ENCODE measurements at regions not wholly inside any gene's neighbourhood (a gene's known extent, or its start where the extent isn't known, plus 50 kb on each side); places are given as distances from the start of the nearest gene placed in this dataset.
A peak's percentile ranks its signal among the peaks of the same experiment; 100 is the strongest.

DNA sequence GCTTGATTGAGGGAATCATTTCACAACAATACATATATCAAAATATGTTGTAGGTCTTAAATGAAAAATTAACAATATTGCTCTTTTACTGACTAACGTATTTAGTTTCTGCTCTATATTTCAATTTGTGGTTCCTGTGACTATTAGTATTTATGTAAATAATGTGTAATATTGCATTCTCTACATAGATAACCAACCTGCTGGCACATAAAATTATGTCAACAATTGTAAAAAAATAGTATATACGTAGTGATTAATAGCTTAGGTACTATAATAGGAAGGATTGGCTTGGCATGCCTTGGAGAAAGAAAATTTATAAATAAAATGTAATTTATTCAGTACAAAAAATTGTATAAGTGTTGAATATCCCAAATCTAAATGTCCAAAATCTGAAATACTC lies 1336.1 kb downstream of the PCDH9 start:
- H3K27me3 ChIP-seq (ENCODE audit: control insufficient read depth, insufficient read depth, low read length): no peaks in the 10 kb centered on the region
- no peak overlapping the region for H3K4me3 ChIP-seq (ENCODE audit: low read depth, low read length)
- H3K9me3 ChIP-seq (ENCODE audit: control insufficient read depth, insufficient read depth, low read length): no peaks in the 10 kb centered on the region
- CTCF ChIA-PET: no interaction called here
- no peak overlapping the region for H3K27ac ChIP-seq (ENCODE audit: low read depth, low read length)
- TF ChIP-seq, protein P1, sequence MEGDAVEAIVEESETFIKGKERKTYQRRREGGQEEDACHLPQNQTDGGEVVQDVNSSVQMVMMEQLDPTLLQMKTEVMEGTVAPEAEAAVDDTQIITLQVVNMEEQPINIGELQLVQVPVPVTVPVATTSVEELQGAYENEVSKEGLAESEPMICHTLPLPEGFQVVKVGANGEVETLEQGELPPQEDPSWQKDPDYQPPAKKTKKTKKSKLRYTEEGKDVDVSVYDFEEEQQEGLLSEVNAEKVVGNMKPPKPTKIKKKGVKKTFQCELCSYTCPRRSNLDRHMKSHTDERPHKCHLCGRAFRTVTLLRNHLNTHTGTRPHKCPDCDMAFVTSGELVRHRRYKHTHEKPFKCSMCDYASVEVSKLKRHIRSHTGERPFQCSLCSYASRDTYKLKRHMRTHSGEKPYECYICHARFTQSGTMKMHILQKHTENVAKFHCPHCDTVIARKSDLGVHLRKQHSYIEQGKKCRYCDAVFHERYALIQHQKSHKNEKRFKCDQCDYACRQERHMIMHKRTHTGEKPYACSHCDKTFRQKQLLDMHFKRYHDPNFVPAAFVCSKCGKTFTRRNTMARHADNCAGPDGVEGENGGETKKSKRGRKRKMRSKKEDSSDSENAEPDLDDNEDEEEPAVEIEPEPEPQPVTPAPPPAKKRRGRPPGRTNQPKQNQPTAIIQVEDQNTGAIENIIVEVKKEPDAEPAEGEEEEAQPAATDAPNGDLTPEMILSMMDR (IDR thresholded peaks at IDR 0.05; ENCODE audit: low read depth, low read length): no peak
- DNase-seq (ENCODE audit: low read depth, low spot score): no peak
- POLR2A ChIA-PET: no interaction called here

DNA sequence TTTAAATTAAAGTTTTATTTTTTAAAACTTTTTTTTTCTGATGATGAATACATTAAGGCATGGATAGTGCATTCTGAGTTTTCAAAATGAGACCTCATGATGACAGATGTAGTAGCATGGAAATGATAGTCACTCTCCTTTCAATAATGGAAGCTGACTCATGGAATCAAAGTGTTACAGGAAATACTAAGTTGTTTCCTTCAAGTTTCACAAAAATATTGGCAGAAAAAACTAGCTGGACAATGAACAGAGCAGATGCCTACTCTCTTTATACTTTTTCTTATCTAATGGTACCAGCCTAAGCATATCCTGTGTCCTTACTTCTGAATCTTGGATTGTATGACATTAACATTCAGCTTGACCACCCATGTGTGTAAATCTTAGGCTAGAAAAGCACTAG lies 1337.3 kb downstream of the PCDH9 start:
- CTCF ChIA-PET: no interaction called here
- Histone ChIP-seq H3K27me3 (ENCODE audit: control insufficient read depth, insufficient read depth, low read length) (no peaks in the 10 kb centered on the region), H3K27ac (ENCODE audit: low read depth, low read length) (no peak overlapping the region), H3K9me3 (ENCODE audit: control insufficient read depth, insufficient read depth, low read length) (no peaks in the 10 kb centered on the region), H3K4me3 (ENCODE audit: low read depth, low read length) (no peak overlapping the region)
- no peak for DNase-seq (ENCODE audit: low read depth, low spot score)
- TF ChIP-seq, protein P1 (IDR thresholded peaks at IDR 0.05; ENCODE audit: low read depth, low read length): no peak
- POLR2A ChIA-PET: no interaction called here

DNA sequence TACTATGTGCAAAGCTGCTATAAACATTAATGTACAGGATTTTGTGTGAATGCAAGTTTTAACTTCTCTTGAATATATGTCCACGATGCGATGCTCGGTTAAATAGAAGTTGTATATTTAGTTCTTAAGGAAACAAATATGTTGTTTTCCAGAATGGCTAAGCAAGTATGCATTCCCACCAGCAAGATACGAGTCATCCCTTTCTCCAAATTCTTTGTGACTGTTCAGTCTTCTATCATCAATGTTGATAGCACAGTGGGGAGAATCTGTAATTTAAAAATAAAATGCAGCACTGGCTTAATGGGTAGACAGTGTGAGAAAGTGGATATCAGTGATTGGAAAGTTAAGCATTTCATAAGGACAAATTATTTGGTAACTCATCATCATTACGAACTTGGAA lies 1340.8 kb downstream of the PCDH9 start:
- CTCF ChIA-PET: no interaction called here

DNA sequence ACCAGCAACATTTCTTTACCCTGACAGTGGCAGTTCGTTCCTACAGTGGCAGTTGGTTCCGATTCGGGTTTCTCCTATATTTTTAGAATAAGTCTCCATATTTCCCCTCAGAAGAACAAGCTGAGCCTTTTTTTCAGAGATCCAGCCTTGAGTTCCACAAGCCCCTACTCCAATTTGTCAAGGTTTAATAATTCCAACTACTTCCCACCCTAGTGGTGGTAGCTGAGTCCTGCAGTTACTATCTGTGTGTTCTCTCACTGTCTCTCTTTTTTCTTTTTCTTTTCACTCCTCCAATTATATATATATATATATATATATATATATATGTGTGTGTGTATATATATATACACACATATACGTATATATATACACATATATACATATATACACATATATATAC lies 1347.3 kb downstream of the PCDH9 start:
- ChIA-PET POLR2A (no interaction called here), CTCF (interaction anchor here (1.3 kb wide), 1 partner anchor 16 kb away, joined by 5 read pairs; no protein-coding TSS in a partner anchor)
- no peak overlapping the region for H3K4me3 ChIP-seq (ENCODE audit: low read depth, low read length)
- TF ChIP-seq, protein P1 (IDR thresholded peaks at IDR 0.05; ENCODE audit: low read depth, low read length): peak; percentile 24; the same call in 1 of the 2 replicates
- no peaks in the 10 kb centered on the region for H3K9me3 ChIP-seq (ENCODE audit: control insufficient read depth, insufficient read depth, low read length)
- DNase-seq (ENCODE audit: low read depth, low spot score): no peak
- H3K27ac ChIP-seq (ENCODE audit: low read depth, low read length): no peak overlapping the region
- no peaks in the 10 kb centered on the region for H3K27me3 ChIP-seq (ENCODE audit: control insufficient read depth, insufficient read depth, low read length)

More for the DNA sequence above, 1340.8 kb downstream of the PCDH9 start:
- Histone ChIP-seq H3K4me3 (ENCODE audit: low read depth, low read length) (no peak overlapping the region), H3K27me3 (ENCODE audit: control insufficient read depth, insufficient read depth, low read length) (no peaks in the 10 kb centered on the region), H3K27ac (ENCODE audit: low read depth, low read length) (no peak overlapping the region), H3K9me3 (ENCODE audit: control insufficient read depth, insufficient read depth, low read length) (no peaks in the 10 kb centered on the region)
- TF ChIP-seq, protein P1 (IDR thresholded peaks at IDR 0.05; ENCODE audit: low read depth, low read length): no peak
- POLR2A ChIA-PET: no interaction called here
- DNase-seq (ENCODE audit: low read depth, low spot score): no peak

DNA sequence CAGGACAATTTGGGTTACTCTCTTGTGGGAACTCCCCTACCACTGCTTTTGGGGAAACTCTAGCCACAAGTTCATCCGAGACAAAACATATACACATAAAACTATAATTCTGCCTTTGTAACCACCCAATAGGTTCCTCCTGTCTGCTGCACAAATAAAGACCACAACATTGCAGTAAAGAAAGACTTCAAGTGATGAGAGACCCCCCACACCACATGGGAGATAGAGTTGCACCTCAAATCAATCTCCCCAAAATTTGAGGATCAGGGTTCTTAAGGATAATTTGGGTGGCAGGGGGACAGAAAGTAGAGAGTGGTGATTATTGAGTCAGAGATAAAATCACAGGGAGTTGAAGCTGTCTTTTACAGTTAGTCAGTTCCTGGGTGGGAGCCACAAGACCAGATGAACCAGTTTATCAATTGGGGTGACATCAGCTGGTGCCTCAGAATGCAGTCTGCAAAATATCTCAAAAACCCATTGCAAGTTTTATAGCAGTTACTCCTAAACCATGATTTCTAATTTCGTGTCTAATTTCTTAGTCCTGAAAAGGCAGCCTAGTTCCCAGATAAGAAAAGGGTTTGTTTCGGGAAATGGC lies 1348.5 kb downstream of the PCDH9 start:
- CTCF ChIA-PET: interaction anchor here (0.9 kb wide), 1 partner anchor 8 kb away, joined by 3 read pairs; no protein-coding TSS in a partner anchor

More for the DNA sequence above, 1348.5 kb downstream of the PCDH9 start:
- Histone ChIP-seq H3K27me3 (ENCODE audit: control insufficient read depth, insufficient read depth, low read length) (no peaks in the 10 kb centered on the region), H3K27ac (ENCODE audit: low read depth, low read length) (no peak overlapping the region), H3K4me3 (ENCODE audit: low read depth, low read length) (no peak overlapping the region), H3K9me3 (ENCODE audit: control insufficient read depth, insufficient read depth, low read length) (no peaks in the 10 kb centered on the region)
- POLR2A ChIA-PET: interaction anchor here (0.6 kb wide), 1 partner anchor 385 kb away, joined by 13 read pairs; no protein-coding TSS in a partner anchor
- TF ChIP-seq, protein P1 (IDR thresholded peaks at IDR 0.05; ENCODE audit: low read depth, low read length): no peak
- DNase-seq (ENCODE audit: low read depth, low spot score): no peak

Data from AG04450 (cell line).